OCI-LY1 (cell line): ENCODE measurements at regions not wholly inside any gene's neighbourhood (a gene's known extent, or its start where the extent isn't known, plus 50 kb on each side); places are given as distances from the start of the nearest gene placed in this dataset.
"Not testable (repeated sequence)": the region's sequence is repeated elsewhere in the genome, so short reads cannot be mapped to it uniquely, and the experiment has no call there.

Experiments used
- H2AFZ ChIP-seq: fragments of 200-600 bp; sonication (generic), shearing (Covaris generic); 2 replicates; pipeline ENCODE4 v1.6.0; 2014; ENCODE audit warnings: antibody characterized with exemption, mild to moderate bottlenecking, low read length
- H3F3A ChIP-seq: fragments of 200-600 bp; sonication (generic), shearing (Covaris generic); 2 replicates; pipeline ENCODE4 v1.6.0; 2014; ENCODE audit warnings: mild to moderate bottlenecking, antibody characterized with exemption, low read length, moderate library complexity; ENCODE audit not compliant: insufficient read depth
- H3K27ac ChIP-seq: fragments of 200-600 bp; sonication (generic); 2 replicates; pipeline ENCODE4 v1.5.1; 2014; ENCODE audit warnings: low read length, mixed run types, mild to moderate bottlenecking, low read depth; ENCODE audit not compliant: poor library complexity, severe bottlenecking
- H3K27me3 ChIP-seq: fragments of 200-600 bp; sonication (generic); 2 replicates; pipeline ENCODE4 v1.6.0; 2014; ENCODE audit warnings: antibody characterized with exemption, mild to moderate bottlenecking, low read length, moderate library complexity; ENCODE audit not compliant: insufficient read depth
- H3K36me3 ChIP-seq: fragments of 200-600 bp; sonication (generic); 2 replicates; pipeline ENCODE4 v1.6.1; 2014; ENCODE audit warnings: mild to moderate bottlenecking, antibody characterized with exemption, low read length, moderate library complexity, mixed read lengths; ENCODE audit not compliant: insufficient read depth
- H3K4me1 ChIP-seq: fragments of 200-600 bp; sonication (generic); 2 replicates; pipeline ENCODE4 v1.5.1; 2014; ENCODE audit warnings: mild to moderate bottlenecking, low read length, moderate library complexity; ENCODE audit not compliant: insufficient read depth, severe bottlenecking
- H3K4me2 ChIP-seq: fragments of 200-600 bp; sonication (generic), shearing (Covaris generic); 2 replicates; pipeline ENCODE4 v1.6.1; 2014; ENCODE audit warnings: low read length
- H3K4me3 ChIP-seq: fragments of 200-600 bp; sonication (generic); 2 replicates; pipeline ENCODE4 v1.5.1; 2014; ENCODE audit warnings: low read length, low read depth, mild to moderate bottlenecking, mixed read lengths; ENCODE audit not compliant: poor library complexity, severe bottlenecking
- H3K79me2 ChIP-seq: fragments of 200-600 bp; shearing (Covaris generic); 2 replicates; pipeline ENCODE4 v1.6.1; 2016; ENCODE audit warnings: mixed run types, low read length, mixed read lengths; ENCODE audit not compliant: insufficient read depth
- H3K9ac ChIP-seq: fragments of 200-600 bp; sonication (generic), shearing (Covaris generic); 2 replicates; pipeline ENCODE4 v1.6.1; 2014; ENCODE audit warnings: mild to moderate bottlenecking, low read length, mixed read lengths
- H3K9me2 ChIP-seq: fragments of 200-600 bp; sonication (generic), shearing (Covaris generic); 2 replicates; pipeline ENCODE4 v1.6.1; 2014; ENCODE audit warnings: low read depth, mild to moderate bottlenecking, low read length, mixed read lengths
- H3K9me3 ChIP-seq: fragments of 200-600 bp; shearing (Covaris generic); 2 replicates; pipeline ENCODE4 v1.6.1; 2014; ENCODE audit warnings: low read length, mixed read lengths
- H4K20me1 ChIP-seq: fragments of 200-600 bp; sonication (generic), shearing (Covaris generic); 2 replicates; pipeline ENCODE4 v1.6.0; 2016; ENCODE audit warnings: mild to moderate bottlenecking, low read length; ENCODE audit not compliant: insufficient read depth
- CTCF ChIP-seq: fragments of 200-600 bp; sonication (generic), shearing (Covaris generic); IDR thresholded peaks from 2 replicates; pipeline ENCODE4 v1.5.1; 2017; ENCODE audit warnings: mild to moderate bottlenecking, antibody characterized with exemption, low read length, moderate library complexity, mixed read lengths
- EZH2 ChIP-seq: fragments of 200-600 bp; sonication (generic), shearing (Covaris generic); IDR thresholded peaks from 2 replicates; pipeline ENCODE4 v1.8.0; 2017; ENCODE audit warnings: borderline replicate concordance, mixed run types, mild to moderate bottlenecking, antibody characterized with exemption, low read length, moderate library complexity, mixed read lengths

- Histone ChIP-seq H3K79me2 (no peaks in the 10 kb centered on the region), H3K4me2 (no peak overlapping the region), H3K4me1 (no peaks in the 10 kb centered on the region), H3F3A (no peaks in the 10 kb centered on the region), H3K9me3 (no peaks in the 10 kb centered on the region), H4K20me1 (no peaks in the 10 kb centered on the region), H3K9me2 (no peaks in the 10 kb centered on the region), H3K27ac (no peak overlapping the region), H3K4me3 (no peak overlapping the region), H3K9ac (no peak overlapping the region), H3K36me3 (no peaks in the 10 kb centered on the region), H3K27me3 (no peaks in the 10 kb centered on the region), H2AFZ (no peak overlapping the region)
- TF ChIP-seq EZH2 (no peak), CTCF (no peak)
Observed at GRCh38 chr13:82962397-82962796, 919.9 kb downstream of the SLITRK1 start.

GRCh38 chr13:82961757-82962156 is 920.5 kb downstream of the SLITRK1 start:
- no peak overlapping the region for H3K4me2 ChIP-seq
- no peaks in the 10 kb centered on the region for H4K20me1 ChIP-seq
- H3K27me3 ChIP-seq: no peaks in the 10 kb centered on the region
- TF ChIP-seq CTCF (no peak), EZH2 (no peak)
- H3K79me2 ChIP-seq: no peaks in the 10 kb centered on the region
- H3K9me3 ChIP-seq: no peaks in the 10 kb centered on the region
- no peaks in the 10 kb centered on the region for H3K9me2 ChIP-seq
- H3K4me3 ChIP-seq: no peak overlapping the region
- no peaks in the 10 kb centered on the region for H3K4me1 ChIP-seq
- H2AFZ ChIP-seq: no peak overlapping the region
- no peak overlapping the region for H3K9ac ChIP-seq
- no peak overlapping the region for H3K27ac ChIP-seq
- no peaks in the 10 kb centered on the region for H3F3A ChIP-seq
- H3K36me3 ChIP-seq: no peaks in the 10 kb centered on the region

DNA sequence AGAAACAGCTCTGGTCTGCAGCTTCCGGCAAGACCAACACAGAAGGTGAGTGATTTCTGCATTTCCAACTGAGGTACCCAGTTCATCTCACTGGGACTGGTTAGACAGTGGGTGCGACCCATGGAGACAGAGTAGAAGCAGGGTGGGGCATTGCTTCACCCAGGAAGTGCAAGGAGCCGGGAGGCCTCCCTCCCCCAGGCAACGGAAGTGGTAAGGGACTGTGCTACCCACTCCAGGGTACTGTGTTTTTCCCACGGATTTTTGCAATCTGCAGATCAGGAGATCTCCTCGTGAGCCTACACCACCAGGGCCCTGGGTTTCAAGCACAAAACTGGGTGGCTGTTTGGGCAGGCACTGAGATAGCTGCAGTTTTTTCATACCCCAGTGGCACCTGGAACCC is 929.9 kb downstream of the SLITRK1 start:
- not testable (repeated sequence) for H3K9me3 ChIP-seq, H3K9ac ChIP-seq, H3F3A ChIP-seq, H3K27ac ChIP-seq, H3K79me2 ChIP-seq, H4K20me1 ChIP-seq, H3K9me2 ChIP-seq, H3K4me3 ChIP-seq, H3K4me2 ChIP-seq, H3K4me1 ChIP-seq, H3K27me3 ChIP-seq, H2AFZ ChIP-seq, H3K36me3 ChIP-seq

DNA sequence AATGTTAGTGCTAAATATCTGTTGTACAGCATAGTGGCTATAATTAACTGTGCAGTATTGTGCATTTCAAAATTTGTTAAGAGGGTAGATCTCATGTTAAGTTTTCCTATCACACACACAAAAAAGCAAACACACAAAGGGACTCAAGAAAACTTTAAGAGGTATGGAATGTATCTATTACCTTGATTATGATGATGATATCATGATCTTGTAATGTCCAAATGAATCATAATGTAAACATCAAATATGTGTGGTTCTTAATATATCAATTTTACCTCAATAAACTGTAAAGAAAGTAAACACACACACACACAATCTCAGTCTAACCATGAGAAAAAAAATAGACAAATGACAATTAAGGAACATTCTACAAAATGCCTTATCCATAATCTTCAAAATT is 934.6 kb downstream of the SLITRK1 start:
- H3K36me3 ChIP-seq: no peaks in the 10 kb centered on the region
- H4K20me1 ChIP-seq: no peaks in the 10 kb centered on the region
- H3K79me2 ChIP-seq: no peaks in the 10 kb centered on the region
- H3K9me3 ChIP-seq: no peaks in the 10 kb centered on the region
- TF ChIP-seq EZH2 (no peak), CTCF (no peak)
- no peak overlapping the region for H3K9ac ChIP-seq
- H3K4me2 ChIP-seq: no peak overlapping the region
- no peaks in the 10 kb centered on the region for H3K4me1 ChIP-seq
- no peak overlapping the region for H3K4me3 ChIP-seq
- H3K27ac ChIP-seq: no peak overlapping the region
- no peaks in the 10 kb centered on the region for H3K27me3 ChIP-seq
- no peaks in the 10 kb centered on the region for H3K9me2 ChIP-seq
- no peak overlapping the region for H2AFZ ChIP-seq
- no peaks in the 10 kb centered on the region for H3F3A ChIP-seq
